ENCODE measurements at regions not wholly inside any gene's neighbourhood (a gene's known extent, or its start where the extent isn't known, plus 50 kb on each side); places are given as distances from the start of the nearest gene placed in this dataset.
"Not testable (repeated sequence)": the region's sequence is repeated elsewhere in the genome, so short reads cannot be mapped to it uniquely, and the experiment has no call there.

GRCh38 chr2:77778917-77779316, 256.7 kb upstream of the LRRTM4 start:
- H3K9me2 ChIP-seq (ENCODE audit: insufficient read depth): no peaks in the 10 kb centered on the region; the same call in 1 of the 2 replicates
- no peak overlapping the region for H3K4me2 ChIP-seq
- H3K27me3 ChIP-seq (ENCODE audit: insufficient read depth, low read depth): no peaks in the 10 kb centered on the region
- no peak for DNase-seq
- BruUV-seq (replicated peaks): no TSS peak
- ChIA-PET POLR2A (ENCODE audit: unreplicated experiment) (no interaction called here), CTCF (no interaction called here)
- no peak overlapping the region for H3K4me3 ChIP-seq
- TF ChIP-seq EZH2 (IDR thresholded peaks at IDR 0.05; ENCODE audit: low read depth): no peak
- no peaks in the 10 kb centered on the region for H3K4me1 ChIP-seq (replicated peaks; ENCODE audit: insufficient read depth)
- no peaks in the 10 kb centered on the region for H3F3A ChIP-seq (ENCODE audit: insufficient read depth, low read depth)
- H3K79me2 ChIP-seq (ENCODE audit: low read depth): no peaks in the 10 kb centered on the region
- no peaks in the 10 kb centered on the region for H3K9me3 ChIP-seq (ENCODE audit: insufficient read depth, low read depth)
- H3K27ac ChIP-seq: no peak overlapping the region
- H2AFZ ChIP-seq: no peak overlapping the region
- H3K36me3 ChIP-seq (ENCODE audit: low read depth): no peaks in the 10 kb centered on the region
- H4K20me1 ChIP-seq (ENCODE audit: insufficient read depth): no peaks in the 10 kb centered on the region
- intact Hi-C loops (cut with micrococcal nuclease; ENCODE audit: unreplicated experiment): no loop called here

GRCh38 chr2:77793500-77793899, 271.3 kb upstream of the LRRTM4 start:
- DNase-seq; BruUV-seq (replicated peaks); intact Hi-C loops (cut with micrococcal nuclease; ENCODE audit: unreplicated experiment); POLR2A ChIA-PET (ENCODE audit: unreplicated experiment); H3K9me2 ChIP-seq (ENCODE audit: insufficient read depth); H3K4me1 ChIP-seq (replicated peaks; ENCODE audit: insufficient read depth); H3K4me3 ChIP-seq; H3K4me2 ChIP-seq; H3K27me3 ChIP-seq (ENCODE audit: insufficient read depth, low read depth); H3K27ac ChIP-seq; H4K20me1 ChIP-seq (ENCODE audit: insufficient read depth); H2AFZ ChIP-seq; H3F3A ChIP-seq (ENCODE audit: insufficient read depth, low read depth); H3K79me2 ChIP-seq (ENCODE audit: low read depth); H3K9me3 ChIP-seq (ENCODE audit: insufficient read depth, low read depth); H3K36me3 ChIP-seq (ENCODE audit: low read depth): not testable (repeated sequence)
- CTCF ChIA-PET: interaction anchor here (0.7 kb wide), 1 partner anchor 347 kb away, joined by 3 read pairs; no protein-coding TSS in a partner anchor

- H3K9me3 ChIP-seq (ENCODE audit: insufficient read depth, low read depth): no peaks in the 10 kb centered on the region
- H3F3A ChIP-seq (ENCODE audit: insufficient read depth, low read depth): no peaks in the 10 kb centered on the region
- ChIA-PET CTCF (no interaction called here), POLR2A (ENCODE audit: unreplicated experiment) (no interaction called here)
- no peaks in the 10 kb centered on the region for H3K36me3 ChIP-seq (ENCODE audit: low read depth)
- no peaks in the 10 kb centered on the region; the same call in 1 of the 2 replicates for H3K9me2 ChIP-seq (ENCODE audit: insufficient read depth)
- DNase-seq: no peak
- BruUV-seq (replicated peaks): no TSS peak
- H3K4me3 ChIP-seq: no peak overlapping the region
- no peak for TF ChIP-seq EZH2 (IDR thresholded peaks at IDR 0.05; ENCODE audit: low read depth)
- peak; percentile 62 for TF ChIP-seq CTCF (conservative IDR thresholded peaks at IDR 0.05)
- no peaks in the 10 kb centered on the region for H3K4me1 ChIP-seq (replicated peaks; ENCODE audit: insufficient read depth)
- H3K79me2 ChIP-seq (ENCODE audit: low read depth): no peaks in the 10 kb centered on the region
- no peaks in the 10 kb centered on the region for H3K27me3 ChIP-seq (ENCODE audit: insufficient read depth, low read depth)
- H2AFZ ChIP-seq: no peak overlapping the region
- H4K20me1 ChIP-seq (ENCODE audit: insufficient read depth): no peaks in the 10 kb centered on the region
- intact Hi-C loops (cut with micrococcal nuclease; ENCODE audit: unreplicated experiment): no loop called here
- no peak overlapping the region for H3K4me2 ChIP-seq
- no peak overlapping the region for H3K27ac ChIP-seq
These were observed 274.2 kb upstream of the LRRTM4 start for GRCh38 chr2:77796397-77796796.

- Histone ChIP-seq H3K4me3 (no peak overlapping the region), H3K36me3 (ENCODE audit: low read depth) (no peaks in the 10 kb centered on the region), H3K27ac (no peak overlapping the region), H3F3A (ENCODE audit: insufficient read depth, low read depth) (no peaks in the 10 kb centered on the region), H2AFZ (no peak overlapping the region), H3K27me3 (ENCODE audit: insufficient read depth, low read depth) (no peaks in the 10 kb centered on the region), H3K79me2 (ENCODE audit: low read depth) (no peaks in the 10 kb centered on the region), H3K9me3 (ENCODE audit: insufficient read depth, low read depth) (no peaks in the 10 kb centered on the region), H3K4me2 (no peak overlapping the region), H4K20me1 (ENCODE audit: insufficient read depth) (no peaks in the 10 kb centered on the region), H3K4me1 (replicated peaks; ENCODE audit: insufficient read depth) (no peaks in the 10 kb centered on the region), H3K9me2 (ENCODE audit: insufficient read depth) (no peaks in the 10 kb centered on the region; the same call in 1 of the 2 replicates)
- intact Hi-C loops (cut with micrococcal nuclease; ENCODE audit: unreplicated experiment): no loop called here
- no peak for TF ChIP-seq CTCF (conservative IDR thresholded peaks at IDR 0.05)
- no TSS peak for BruUV-seq (replicated peaks)
- POLR2A ChIA-PET (ENCODE audit: unreplicated experiment): no interaction called here
- CTCF ChIA-PET: no interaction called here
- DNase-seq: no peak
These were observed 274.9 kb upstream of the LRRTM4 start for GRCh38 chr2:77797088-77797487.

Measured in PC-9 (cell line).